Fibroblast of pulmonary artery (primary cell): ENCODE measurements at regions not wholly inside any gene's neighbourhood (a gene's known extent, or its start where the extent isn't known, plus 50 kb on each side); places are given as distances from the start of the nearest gene placed in this dataset.
A peak's percentile ranks its signal among the peaks of the same experiment; 100 is the strongest.

Source experiments
- DNase-seq: peaks from one replicate; pipeline ENCODE4 v3.0.0-alpha.2; 2010; ENCODE audit warnings: low read depth
- H3K4me3 ChIP-seq: replicated peaks from 2 replicates; pipeline ENCODE4 v1.5.1; 2011; ENCODE audit warnings: low read depth, mild to moderate bottlenecking, control low read depth, low read length, moderate library complexity
- TF ChIP-seq, protein P1 (sequence below): IDR thresholded peaks from 2 replicates; pipeline ENCODE4 v1.5.1; 2011; ENCODE audit warnings: mild to moderate bottlenecking, control low read depth, low read length, inconsistent platforms; ENCODE audit errors: missing control alignments

DNA sequence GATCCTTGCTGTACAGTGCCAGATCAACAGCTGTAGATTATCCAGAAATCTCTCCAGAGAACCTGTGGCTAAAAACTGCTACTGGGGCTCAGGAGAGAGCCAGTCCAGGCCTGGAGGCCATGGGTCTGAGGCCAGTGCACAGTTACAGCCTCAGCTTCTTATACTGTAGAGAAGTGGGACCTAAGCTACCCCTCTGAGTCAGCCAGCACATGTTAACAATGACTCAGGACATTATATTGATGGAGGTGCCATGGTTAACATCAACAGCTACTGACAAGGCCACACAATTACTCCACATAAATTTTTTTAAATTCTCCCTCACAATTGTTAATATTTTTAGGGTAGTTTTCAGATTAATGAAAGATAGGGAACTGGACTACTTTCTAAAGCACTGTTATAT lies 138.5 kb downstream of the RBM26 start:
- H3K4me3 ChIP-seq: no peak overlapping the region
- TF ChIP-seq, protein P1, sequence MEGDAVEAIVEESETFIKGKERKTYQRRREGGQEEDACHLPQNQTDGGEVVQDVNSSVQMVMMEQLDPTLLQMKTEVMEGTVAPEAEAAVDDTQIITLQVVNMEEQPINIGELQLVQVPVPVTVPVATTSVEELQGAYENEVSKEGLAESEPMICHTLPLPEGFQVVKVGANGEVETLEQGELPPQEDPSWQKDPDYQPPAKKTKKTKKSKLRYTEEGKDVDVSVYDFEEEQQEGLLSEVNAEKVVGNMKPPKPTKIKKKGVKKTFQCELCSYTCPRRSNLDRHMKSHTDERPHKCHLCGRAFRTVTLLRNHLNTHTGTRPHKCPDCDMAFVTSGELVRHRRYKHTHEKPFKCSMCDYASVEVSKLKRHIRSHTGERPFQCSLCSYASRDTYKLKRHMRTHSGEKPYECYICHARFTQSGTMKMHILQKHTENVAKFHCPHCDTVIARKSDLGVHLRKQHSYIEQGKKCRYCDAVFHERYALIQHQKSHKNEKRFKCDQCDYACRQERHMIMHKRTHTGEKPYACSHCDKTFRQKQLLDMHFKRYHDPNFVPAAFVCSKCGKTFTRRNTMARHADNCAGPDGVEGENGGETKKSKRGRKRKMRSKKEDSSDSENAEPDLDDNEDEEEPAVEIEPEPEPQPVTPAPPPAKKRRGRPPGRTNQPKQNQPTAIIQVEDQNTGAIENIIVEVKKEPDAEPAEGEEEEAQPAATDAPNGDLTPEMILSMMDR: no peak
- no peak for DNase-seq

DNA sequence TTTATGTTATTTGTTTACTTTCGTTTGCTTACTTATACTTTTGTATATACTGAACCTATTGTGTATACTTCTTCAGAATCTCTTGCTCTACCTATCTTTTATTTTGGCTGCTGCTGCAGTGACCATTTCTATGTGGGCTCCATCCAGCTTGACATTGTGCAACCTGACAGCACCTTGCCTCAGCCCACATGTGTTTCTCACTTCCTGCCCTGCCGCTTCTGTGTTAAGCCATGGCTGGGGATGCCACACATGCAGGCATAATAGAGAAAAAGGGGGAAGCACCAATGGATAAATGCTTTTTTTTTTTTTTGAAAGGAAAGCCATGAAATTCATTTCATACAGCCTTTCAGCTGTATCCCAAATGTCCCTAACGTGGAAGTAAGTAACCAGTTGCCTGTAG lies 147.6 kb downstream of the RBM26 start:
- TF ChIP-seq, protein P1: no peak
- DNase-seq: no peak
- no peak overlapping the region for H3K4me3 ChIP-seq

DNA sequence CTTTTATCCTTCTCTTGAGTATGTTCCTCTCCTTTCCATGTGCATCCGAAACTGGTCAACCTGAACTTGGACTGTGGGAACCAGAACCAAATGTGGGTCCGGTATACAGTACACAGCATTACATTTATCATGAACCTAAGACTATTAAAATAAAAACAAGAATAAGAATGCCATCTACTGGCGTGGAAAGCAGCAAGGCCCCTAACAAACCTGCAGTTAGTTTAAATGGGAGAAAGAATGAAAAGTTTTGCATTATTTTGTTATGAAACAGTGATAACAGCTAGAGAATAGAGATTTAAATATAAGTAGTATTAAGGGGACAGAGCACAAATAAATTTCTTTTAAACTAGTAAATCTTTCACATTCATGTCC lies 159.5 kb downstream of the RBM26 start:
- TF ChIP-seq, protein P1: peak; percentile 3
- H3K4me3 ChIP-seq: no peak overlapping the region
- DNase-seq: no peak

DNA sequence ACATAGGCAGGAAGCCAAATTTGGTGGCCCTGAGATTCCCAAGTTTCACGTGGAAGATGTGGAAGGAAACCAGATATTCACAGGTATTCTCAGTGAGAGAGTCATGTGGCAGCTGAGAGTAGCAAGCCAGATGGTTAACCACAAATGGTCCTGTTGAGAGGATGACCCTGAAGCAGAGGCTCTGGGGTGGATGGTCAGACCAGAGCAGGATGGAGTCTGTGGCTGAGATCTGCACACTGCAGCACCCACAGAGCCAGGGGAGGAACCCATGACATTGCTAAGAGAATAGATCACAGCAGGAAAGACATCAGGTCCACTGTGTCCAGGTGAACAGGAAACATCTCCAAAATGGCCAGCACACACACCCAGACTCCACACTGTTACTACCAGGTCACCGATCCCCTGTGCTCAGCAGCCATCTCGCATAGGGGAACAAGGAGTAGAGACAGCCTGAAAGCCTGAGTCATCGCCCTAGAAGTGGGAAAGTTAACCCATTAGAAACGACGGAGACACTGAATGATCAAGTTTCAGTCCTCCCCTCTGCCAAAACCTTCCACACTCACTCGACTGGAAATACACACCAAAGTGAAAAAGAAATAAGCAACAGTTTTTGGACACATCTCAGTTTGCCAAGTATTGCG lies 160.0 kb downstream of the RBM26 start:
- DNase-seq: no peak
- no peak overlapping the region for H3K4me3 ChIP-seq
- TF ChIP-seq, protein P1: no peak

DNA sequence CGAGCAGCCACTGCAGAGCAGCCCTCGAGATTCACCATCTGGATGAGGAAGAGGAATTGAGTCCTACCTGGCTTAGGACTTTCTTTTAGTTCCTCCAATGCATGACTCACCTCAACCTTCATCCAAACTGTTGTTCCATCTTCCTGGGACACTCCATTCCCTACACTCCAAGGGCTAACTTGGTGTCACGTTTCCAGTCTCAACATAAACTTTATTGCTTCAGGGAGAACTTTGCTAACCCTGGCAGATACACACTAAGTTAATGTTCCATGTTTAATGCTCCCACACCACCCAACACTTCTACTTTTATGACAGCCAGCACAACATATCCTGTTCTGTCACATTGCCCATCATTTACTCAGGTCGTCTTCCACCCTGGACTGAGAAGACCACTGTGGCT lies 164.4 kb downstream of the RBM26 start:
- TF ChIP-seq, protein P1: no peak
- no peak for DNase-seq

DNA sequence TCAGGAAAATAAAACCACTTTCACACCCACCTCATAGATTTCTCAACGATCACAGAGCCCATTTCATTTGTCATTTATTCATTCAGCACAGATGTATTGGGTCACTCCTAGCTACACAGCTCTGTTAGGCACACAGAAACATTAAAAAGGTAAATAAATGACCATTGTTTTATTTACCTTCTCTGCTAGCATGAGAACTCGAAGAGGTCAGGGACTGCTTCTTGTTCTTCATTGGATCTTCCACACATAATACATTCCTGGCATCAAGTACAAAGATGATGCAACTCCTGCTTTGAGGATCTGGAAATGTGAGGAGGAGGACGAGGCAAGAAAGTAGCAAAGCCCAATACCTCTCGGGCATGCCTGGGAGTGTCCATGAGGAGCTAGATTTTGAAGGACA lies 168.1 kb downstream of the RBM26 start:
- DNase-seq: peak; percentile 1
- TF ChIP-seq, protein P1: no peak
- no peak overlapping the region for H3K4me3 ChIP-seq

More for the DNA sequence above, 164.4 kb downstream of the RBM26 start:
- no peak overlapping the region for H3K4me3 ChIP-seq

DNA sequence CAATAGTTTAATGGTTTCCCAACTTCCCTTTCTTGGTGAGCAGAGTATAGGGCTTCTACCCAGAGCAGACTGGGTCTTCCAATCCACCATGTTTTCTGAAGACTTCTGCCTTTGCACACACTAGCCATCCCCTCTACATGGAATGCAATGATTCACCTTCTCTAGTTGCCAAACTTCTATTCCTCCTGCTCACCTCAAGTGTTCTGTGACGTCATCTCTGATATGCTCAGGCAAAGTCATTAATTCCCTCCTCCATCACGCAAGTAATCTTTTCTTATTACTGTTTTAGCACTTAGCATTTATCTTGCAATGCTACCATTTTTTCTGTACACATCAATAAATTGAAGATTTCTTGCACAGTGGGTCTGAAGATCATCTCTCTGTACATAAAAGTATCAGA lies 174.2 kb downstream of the RBM26 start:
- TF ChIP-seq, protein P1: no peak
- DNase-seq: no peak
- H3K4me3 ChIP-seq: no peak overlapping the region
